ENCODE measurements at regions not wholly inside any gene's neighbourhood (a gene's known extent, or its start where the extent isn't known, plus 50 kb on each side); places are given as distances from the start of the nearest gene placed in this dataset.
A peak's percentile ranks its signal among the peaks of the same experiment; 100 is the strongest.

DNA sequence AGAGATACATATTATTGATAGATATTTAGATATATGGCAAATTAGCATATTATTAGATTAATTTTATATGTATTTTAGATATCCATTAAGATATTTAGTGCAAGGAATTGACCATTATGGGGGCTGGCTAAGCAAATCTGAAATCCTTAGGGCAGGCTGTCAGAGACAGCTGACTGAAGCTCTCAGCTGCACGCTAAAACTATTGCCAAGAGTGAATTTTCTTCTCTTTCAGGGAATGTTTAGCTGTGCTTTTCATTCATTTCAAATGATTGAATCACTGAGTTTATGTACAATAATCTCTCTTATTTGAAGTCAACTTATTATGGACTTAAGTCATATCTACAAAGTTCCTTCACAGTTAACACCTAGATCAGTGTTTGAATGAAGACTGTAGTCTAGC lies 566.5 kb downstream of the LRFN5 start:
- no peak for DNase-seq

DNA sequence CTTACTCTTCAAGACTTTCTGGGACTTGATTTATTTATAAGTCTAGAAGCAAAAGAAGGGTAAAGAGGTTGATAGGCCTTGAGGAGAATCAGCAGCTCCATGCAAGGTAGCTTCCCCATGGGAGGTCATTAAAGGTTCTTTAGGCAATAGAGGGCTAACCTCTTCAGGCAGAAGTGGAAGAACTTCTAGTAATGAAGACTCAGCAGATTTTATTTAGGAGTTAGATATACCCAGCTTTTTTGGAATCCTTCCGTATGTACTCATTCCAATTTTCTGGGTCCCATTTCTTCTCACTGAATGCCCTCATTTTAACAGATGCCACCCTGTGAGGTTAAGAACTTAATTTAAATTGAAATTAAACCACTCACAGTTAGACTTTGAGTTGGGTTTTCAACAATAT lies 565.6 kb downstream of the LRFN5 start:
- DNase-seq, result no peak

DNA sequence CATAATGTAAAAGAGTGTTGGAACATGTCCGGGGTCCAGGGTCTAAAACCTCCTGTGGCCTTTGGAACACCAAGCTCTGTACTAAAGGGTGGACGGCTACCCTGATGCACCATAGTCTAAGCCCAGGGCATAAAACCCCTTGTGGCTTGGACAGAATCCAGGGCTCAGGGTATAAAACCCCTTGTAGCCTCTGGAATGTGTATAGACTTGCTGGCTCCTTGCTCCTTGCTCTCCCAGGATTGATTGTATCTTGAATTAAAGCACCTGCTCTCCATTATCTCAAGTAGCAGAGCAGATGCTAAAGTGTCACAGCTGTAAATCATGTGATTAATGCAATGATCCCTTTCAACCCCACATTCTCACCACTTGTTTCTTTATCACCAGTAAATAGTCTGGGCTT lies 556.5 kb downstream of the LRFN5 start:
- no peak for DNase-seq

DNA sequence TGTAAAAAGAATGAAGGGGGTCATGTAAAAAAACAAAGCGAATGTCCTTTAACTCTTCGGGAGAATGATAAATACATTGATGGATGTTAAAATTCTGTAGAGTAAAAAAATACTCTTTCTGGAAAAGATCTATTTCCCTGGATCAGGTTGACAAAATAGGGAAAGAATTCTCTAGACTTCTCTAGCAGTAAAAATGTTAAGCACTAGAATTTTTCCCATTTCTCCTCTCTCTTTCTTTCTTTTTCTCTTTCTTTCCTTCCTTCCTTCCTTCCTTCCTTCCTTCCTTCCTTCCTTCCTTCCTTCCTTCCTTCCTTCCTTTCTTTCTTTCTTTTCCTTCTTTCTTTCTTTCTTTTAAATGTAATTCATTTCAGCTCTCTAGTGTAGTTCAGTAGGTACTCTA lies 552.5 kb downstream of the LRFN5 start:
- no peak for DNase-seq

DNA sequence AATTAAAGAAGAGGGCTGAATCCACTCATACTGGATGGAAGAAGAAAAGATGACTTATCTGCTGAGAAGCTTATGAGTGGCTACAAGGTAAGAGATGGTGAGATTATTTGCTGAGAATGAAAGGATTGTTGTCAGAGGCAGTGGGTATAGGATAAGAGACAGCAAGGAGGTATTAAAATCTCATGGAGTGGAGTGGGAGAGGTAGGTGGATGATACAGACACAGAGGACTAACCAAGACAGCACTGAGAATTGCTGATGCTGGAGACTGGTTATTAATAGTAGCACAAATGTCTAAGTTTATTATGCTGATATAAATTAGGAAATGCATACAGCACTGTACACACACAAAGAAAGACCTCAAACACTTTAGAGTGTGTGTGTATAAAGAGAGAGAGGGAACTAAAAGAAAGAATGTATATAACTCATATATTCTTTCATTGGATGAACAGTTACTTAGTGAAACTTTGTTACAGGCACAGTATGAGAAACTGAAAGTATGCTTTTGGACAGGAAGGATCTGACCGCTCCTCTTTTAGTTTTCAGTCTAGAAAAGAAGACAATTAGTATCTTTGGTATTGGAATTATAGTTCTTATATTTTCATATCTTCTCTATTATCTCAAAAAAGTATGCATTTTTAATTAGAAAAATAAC lies 543.1 kb downstream of the LRFN5 start:
- DNase-seq, result no peak

DNA sequence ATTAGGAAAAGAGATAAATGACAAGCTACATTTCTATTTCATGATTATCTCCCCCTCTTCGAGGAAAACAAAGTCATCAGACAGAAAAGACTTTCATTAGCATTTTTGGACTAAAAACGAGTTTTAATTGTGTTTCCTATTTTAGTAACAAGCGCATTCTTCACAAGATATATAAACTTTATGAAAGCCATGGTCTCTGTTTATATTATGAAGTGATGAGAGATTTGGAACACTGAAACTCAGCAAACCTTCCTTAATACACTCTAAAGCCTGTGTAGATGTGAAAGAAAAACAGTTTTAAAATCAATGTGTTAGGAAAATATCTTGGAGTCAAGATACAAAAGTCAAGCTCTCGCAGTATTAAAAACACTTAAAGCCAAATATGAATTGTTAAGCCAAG lies 539.1 kb downstream of the LRFN5 start:
- DNase-seq, result no peak

DNA sequence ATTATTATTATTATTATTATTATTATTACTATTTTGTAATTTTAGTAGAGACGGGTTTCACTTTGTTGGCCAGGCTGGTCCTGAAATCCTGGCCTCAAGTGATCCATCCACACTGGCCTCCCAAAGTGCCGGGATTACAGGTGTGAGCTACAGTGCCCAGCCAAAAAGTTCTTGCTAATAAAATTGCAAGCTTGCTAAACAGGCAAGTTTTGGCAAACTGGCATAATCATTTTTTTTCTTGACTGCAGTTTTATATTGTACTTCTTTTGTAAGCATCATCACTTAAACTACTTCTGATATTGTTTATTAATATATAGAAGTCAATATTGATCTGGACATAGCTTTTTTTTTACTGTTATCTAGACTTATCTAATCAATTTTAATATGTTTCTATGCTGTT lies 536.4 kb downstream of the LRFN5 start:
- DNase-seq, result no peak

DNA sequence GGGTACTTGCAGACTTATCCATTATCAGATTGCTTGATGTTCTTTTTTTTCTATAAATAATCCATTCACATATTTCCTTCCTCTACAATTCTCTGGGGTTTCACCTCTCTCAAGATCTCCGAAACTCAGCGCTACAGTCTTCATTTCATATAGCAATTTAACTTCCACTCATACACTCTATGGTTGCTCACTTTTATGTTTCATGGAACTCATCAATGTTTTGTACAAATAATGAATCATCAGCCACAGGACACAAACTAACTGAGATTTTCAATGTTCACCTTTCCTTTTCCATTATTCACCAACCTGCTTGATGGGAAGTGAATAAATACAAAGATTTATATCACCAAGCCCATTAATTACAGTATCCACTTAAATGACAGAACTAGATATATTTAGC lies 534.7 kb downstream of the LRFN5 start:
- no peak for DNase-seq

DNA sequence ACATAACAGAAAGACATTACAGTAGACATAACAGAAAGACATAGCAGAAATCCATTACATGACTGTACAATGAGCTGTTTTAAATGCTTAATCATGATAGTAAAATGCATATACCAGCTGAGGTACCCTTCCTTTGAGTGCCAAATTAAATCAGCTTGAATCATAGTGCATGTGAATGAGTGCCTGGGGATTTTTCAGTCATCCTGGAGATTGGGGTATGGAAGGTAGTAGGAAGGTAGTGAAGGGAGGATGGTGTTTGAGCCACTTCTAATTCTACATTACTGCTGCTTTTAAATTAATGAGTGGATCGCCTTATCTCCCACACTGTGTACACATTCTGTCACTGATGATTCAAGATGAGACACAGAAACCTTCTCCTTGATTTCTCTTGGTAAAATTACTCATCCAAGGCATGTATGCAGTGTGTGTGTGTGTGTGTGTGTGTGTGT lies 534.2 kb downstream of the LRFN5 start:
- no peak for DNase-seq

DNA sequence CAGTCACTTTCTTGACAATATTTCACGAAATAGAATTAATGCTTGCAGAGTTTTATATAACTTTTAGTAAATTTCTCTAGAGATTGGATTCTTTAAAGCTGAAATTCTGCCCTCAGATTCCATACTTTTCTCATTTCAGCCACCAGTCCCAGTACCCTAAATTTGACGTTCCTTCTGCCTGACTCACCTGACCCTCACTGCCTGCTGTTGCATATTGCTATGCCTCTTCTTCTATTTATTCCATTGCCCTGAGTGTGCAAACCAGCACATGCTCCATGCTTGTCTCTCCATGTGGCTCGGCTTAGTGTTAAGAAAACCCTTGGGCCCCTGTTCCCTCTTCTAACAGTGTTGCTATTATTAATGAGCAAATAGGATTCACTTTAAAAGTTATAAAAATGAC lies 533.3 kb downstream of the LRFN5 start:
- no peak for DNase-seq

DNA sequence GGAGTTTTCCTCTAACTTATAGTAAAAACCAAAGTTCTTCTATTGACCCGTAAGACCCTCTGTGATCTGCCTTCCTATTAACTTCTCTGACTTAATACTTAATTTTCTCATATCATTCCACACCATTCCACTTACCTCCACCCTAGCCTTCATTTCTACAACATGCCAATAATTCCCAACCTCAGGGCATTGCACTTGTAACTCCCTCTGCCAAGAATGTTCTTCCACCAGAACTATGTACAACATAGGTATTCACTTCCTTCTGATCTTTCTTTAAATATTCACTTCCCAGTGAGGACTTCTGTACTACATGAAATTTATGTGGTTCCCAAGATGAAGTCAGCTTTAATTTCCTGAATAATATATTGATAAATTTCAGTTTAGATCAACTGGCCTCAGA lies 531.7 kb downstream of the LRFN5 start:
- no peak for DNase-seq

DNA sequence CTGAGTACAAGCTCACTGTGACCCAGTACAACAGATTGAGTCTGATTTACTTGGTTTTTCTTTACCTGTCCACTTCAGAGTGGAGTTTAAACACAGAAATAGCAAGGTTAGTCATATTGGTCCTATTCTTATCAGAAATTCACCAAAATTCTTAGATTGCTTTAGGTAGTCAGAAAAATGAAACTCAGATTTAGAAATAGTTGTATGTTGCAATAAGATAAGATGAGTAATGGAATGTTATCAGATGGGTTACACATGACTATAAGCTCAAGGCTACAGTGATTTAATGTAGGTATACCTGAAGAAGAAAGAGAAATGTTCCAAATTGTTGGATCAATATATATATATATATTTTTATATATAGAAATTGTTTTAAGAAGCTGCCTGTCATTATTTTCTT lies 524.1 kb downstream of the LRFN5 start:
- DNase-seq, result no peak

DNA sequence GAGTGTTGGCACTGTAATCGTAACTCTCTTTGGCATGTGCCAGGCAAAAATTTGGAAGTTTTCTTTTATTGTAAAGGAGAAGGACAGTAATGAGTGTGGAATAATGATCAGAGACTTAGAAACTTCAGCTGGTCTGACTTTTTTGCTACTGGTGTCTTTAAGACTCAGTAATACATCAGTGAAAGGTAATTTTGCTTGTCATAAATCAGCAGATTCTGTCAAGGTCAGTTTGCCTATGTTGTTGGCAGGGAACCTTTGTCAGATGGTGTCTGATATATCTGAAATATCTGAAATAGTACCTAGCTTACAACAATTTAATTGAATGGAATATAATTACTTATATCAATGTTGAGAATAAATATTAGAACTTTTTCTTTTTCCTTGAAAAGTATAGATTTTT lies 516.9 kb downstream of the LRFN5 start:
- DNase-seq, result no peak

DNA sequence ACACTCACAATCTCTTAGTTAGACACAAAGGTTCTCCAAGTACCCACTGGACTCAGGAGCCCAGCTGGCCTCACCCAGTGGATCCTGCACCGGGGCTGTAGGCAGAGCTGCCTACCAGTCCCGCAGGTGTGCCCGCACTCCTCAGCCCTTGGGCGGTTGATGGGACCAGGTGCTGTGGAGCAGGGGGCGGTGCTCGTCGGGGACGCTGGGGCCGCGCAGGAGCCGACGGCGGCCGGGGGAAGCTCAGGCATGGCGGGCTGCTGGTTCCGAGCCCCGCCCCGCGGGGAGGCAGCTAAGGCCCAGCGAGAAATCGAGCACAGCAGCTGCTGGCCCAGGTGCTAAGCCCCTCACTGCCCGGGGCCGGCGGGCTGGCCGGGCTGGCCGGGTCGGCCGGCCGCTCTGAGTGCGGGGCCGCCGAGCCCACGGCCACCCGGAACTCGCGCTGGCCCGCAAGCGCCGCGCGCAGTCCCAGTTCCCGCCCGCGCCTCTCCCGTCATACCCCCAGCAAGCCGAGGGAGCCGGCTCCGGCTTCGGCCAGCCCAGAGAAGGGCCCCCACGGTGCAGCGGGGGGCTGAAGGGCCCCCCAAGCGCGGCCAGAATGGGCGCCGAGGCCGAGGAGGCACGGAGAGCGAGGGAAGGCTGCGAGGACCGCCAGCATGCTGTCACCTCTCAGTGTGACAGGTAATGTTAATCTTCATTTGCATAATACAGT lies 506.8 kb downstream of the LRFN5 start:
- DNase-seq, result no peak

DNA sequence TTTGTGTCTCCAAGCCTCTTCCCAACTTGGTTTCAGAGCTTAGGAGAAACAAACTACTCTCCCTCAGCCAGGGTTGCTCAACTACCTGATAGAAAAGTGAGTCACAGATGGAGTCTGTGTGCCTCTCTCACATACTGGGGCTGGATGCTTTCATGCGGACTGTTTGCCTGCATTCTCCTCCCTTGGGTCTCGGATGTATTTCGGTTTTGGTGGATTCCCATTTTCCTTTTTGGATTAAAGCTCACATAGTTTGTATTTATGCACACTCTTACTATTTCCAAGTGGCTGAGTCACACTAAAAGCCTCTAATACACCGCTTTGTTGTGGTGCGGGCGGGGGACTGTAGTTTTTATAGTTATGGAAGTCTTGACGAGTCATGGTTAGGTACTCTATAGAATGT lies 505.4 kb downstream of the LRFN5 start:
- no peak for DNase-seq

DNA sequence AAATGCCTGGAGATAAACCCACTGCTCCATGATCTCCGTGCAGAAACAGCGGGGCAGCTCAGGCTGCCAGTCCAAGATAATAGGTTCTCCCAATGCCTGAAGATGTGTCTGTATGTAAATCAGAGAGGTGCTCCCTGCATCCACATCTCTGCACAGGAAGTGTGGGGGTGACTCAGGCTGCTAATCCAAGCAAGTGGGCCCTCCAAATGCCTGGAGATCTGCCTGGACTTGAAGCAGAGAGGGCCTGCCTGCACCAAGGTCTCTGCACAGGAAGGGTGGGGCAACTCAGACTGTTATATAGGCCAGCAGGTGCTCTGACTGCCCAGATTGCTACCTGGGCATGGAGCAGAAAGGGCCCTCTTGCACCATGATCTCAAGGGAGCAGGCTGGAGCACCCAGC lies 504.7 kb downstream of the LRFN5 start:
- DNase-seq, result no peak

DNA sequence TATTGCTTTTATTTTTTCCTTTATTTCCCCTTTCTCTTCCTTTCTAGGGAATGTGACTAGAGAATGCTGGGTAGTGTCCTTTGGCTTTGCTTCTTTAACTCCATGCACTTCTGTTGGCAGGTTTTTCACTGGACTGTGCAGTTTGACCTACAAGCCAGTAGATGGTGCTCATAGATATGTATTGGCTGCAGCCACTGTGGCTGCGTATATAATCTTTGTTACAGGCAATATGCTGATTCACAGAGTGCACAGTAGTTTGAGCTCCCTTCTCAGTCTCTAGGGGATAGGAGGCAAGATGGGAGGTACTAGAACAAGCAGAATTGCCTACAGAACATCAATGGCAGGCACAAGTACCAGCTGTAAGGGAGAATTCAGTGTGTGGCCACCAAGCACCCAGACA lies 503.5 kb downstream of the LRFN5 start:
- DNase-seq, result peak; percentile 24 to 37

DNA sequence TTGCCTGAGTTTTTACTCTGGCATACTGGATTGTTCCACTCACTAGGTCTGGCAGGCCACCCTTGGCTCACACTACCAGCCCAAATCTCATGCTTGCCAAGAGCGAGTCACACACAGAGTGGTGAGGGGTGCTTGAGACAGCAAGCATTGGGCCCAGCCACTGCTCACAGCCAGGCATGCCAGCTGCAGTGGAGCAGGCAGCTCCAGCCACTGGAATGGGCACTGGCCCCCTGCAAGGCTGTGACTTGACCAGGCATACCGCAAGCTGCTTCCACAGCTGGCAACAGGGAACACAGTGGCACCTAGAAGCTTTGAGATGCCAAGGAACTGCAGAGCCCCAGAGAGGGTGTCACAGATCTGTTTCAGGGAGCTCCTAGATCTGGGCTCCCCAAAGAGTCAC lies 488.5 kb downstream of the LRFN5 start:
- no peak for DNase-seq

DNA sequence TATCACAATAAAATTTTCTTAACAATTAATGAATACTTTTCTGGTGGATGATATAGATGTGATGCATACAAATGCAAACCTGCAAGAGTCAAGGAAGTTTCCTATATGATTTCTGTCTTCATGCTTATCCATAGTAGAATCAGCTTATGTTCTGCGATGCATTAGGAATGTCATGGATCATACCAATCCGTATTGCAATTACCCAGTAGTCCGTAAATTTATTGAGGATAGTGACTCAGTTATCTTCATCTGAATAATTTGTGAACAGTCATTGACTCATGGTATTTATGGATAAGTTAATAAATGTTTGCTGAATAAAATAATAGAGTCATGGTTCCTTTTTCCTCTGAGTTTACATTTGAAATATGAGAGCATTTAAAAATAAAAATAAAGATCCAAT lies 483.4 kb downstream of the LRFN5 start:
- no peak for DNase-seq

DNA sequence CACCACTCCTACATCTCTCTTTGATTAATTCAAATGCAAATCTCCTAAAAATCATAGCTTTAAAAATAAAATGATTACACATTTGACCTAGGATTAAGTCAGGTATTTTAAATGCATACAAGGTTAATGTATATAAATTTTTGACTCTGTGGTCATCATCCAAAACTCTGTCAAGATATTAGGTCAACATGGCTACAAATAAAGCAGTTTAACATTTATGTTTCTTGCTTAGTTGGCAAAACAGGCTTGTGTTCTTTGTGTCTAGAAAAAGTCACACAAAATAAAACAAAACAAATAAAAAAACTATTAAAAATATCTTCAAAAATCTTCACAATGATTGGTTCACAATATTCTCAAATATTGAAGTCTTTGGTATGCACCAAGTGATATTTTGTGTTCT lies 473.2 kb downstream of the LRFN5 start:
- no peak for DNase-seq

DNA sequence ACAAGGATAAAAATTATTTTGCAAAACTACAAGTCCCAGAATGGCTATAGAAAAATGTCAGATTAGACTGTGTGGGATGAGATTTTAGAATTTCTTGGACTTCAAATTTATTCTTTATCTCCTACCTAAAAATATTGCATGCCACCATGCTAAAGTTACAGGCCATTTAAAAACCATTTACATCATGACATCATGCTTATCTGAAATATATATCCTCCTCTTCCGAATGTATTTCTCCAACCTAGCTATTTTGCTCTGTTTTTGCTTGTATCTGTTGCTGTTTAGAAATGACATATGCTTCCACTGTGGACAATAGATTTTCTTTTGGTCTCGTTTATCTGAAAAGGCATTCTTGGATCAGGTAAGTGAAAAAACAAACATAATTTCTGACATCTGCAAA lies 471.7 kb downstream of the LRFN5 start:
- DNase-seq, result no peak

DNA sequence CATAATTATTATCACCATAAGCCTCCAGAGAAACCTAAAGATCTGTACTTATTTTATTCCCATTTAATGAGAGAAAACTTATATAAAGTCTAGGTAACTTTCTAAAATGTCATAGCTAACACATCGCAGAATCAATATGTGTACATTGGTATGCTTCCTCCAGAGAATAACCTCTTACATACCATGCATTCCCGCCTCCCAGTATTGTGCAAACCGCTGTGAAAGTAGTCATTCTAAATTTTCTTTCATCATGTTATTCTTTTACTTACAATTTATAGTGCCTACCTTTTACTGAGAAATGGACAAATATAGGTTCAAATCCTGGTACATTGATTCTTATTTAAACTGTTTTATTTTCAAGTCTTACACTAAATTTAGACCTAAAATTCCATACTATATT lies 463.4 kb downstream of the LRFN5 start:
- no peak for DNase-seq

DNA sequence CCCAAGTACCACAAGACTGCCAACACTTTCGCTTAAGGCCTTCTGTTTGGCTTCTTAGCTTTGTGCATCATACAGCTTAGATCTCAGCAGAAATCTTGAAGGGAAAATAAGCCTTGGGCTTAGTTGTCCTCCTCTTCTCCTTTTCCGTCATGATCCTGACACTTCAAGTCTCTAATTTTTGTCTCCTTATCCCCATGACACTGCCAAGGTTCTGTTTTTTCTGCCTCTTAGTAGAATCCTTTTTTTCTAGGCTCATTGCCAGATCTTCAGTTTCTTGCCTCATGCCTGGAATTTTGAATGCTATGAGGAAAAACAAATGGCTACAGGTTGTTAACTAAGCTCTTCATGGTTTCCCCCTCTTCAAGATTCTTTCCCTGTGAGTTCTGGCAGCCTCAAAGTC lies 450.4 kb downstream of the LRFN5 start:
- DNase-seq, result no peak

DNA sequence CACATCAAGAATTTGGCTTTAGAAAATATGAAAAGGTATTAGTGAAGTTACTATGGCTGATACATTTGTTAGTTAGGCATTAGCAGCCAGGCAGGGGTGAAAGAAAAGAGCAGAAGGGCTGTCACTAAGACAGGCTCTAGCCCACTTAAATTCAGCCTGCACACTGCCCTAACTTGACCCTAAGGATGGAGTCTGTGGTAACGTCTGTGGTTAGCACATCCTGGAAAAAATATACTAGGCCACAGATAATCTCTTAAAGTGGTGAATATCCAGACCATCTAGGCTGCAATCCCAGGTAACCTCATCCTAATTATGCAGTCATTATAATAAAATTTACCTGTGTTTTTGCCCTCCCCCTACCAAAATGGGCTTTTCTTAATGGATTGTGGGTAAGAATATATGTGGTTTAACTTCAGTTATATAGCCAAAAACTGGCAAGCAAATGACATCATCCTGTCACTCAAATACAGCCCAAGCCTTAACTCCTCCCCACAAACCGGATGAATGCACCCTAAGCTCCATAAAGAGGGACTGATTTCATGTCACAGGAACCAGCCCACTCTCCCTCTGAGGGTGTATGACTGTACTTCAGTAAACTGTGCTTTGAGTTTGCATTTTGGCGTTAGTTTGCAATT lies 440.9 kb downstream of the LRFN5 start:
- DNase-seq, result no peak
